ENCODE measurements at regions not wholly inside any gene's neighbourhood (a gene's known extent, or its start where the extent isn't known, plus 50 kb on each side); places are given as distances from the start of the nearest gene placed in this dataset.
A peak's percentile ranks its signal among the peaks of the same experiment; 100 is the strongest.

DNA sequence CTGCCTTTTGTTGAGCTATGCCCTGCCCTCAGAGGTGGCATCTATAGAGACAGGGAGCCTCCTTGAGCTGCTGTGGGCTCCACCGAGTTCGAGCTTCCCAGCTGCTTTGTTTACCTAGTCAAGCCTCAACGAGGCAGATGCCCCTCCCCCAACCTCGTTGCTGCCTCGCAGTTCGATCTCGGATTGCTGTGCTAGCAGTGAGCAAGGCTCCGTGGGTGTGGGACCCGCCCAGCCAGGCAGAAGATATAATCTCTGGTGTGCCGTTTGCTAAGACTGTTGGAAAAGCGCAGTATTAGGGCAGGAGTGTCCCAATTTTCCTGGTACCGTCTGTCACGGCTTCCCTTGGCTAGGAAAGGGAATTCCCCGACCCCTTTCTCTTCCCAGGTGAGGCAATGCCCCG, 88.4 kb upstream of the CDK6 start:
- peaks cover 0 to 20% (median 0%) of the 10 kb centered on the region in 3 donors for H3K27me3 ChIP-seq
- 67 to 85% (median 81%) methylated on average over 14 to 15 of the region's 15 CpGs for WGBS, 5 donors
- no peak for DNase-seq
- H3K36me3 ChIP-seq: no peaks in the 10 kb centered on the region
- peaks cover 0 to 2% (median 0%) of the 10 kb centered on the region in 4 donors for H3K9me3 ChIP-seq
- intact Hi-C loops (cut with DNase I; ENCODE audit: low total_unique reads): no loop called here
- no peak overlapping the region for H3K27ac ChIP-seq
- H3K4me3 ChIP-seq: no peak overlapping the region
- TF ChIP-seq, protein P1, sequence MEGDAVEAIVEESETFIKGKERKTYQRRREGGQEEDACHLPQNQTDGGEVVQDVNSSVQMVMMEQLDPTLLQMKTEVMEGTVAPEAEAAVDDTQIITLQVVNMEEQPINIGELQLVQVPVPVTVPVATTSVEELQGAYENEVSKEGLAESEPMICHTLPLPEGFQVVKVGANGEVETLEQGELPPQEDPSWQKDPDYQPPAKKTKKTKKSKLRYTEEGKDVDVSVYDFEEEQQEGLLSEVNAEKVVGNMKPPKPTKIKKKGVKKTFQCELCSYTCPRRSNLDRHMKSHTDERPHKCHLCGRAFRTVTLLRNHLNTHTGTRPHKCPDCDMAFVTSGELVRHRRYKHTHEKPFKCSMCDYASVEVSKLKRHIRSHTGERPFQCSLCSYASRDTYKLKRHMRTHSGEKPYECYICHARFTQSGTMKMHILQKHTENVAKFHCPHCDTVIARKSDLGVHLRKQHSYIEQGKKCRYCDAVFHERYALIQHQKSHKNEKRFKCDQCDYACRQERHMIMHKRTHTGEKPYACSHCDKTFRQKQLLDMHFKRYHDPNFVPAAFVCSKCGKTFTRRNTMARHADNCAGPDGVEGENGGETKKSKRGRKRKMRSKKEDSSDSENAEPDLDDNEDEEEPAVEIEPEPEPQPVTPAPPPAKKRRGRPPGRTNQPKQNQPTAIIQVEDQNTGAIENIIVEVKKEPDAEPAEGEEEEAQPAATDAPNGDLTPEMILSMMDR (IDR thresholded peaks at IDR 0.05): no peak
- TF ChIP-seq POLR2AphosphoS5 (IDR thresholded peaks at IDR 0.05): no peak
- no peak for TF ChIP-seq POLR2A (IDR thresholded peaks at IDR 0.05)
- TF ChIP-seq EP300 (IDR thresholded peaks at IDR 0.05): no peak
- peaks cover 0 to 6% (median 0%) of the 10 kb centered on the region in 4 donors for H3K4me1 ChIP-seq

- no peak overlapping the region for H3K27ac ChIP-seq
- TF ChIP-seq, protein P1 (IDR thresholded peaks at IDR 0.05): no peak
- intact Hi-C loops (cut with DNase I; ENCODE audit: low total_unique reads): no loop called here
- no peak for DNase-seq
- no peak overlapping the region for H3K4me3 ChIP-seq
- H3K9me3 ChIP-seq: no peaks in the 10 kb centered on the region
- no peaks in the 10 kb centered on the region for H3K36me3 ChIP-seq
- H3K4me1 ChIP-seq: peaks cover 0 to 8% (median 0%) of the 10 kb centered on the region in 4 donors
- no peaks in the 10 kb centered on the region for H3K27me3 ChIP-seq
Observed at GRCh38 chr7:92917230-92917629, 80.9 kb upstream of the CDK6 start.

DNA sequence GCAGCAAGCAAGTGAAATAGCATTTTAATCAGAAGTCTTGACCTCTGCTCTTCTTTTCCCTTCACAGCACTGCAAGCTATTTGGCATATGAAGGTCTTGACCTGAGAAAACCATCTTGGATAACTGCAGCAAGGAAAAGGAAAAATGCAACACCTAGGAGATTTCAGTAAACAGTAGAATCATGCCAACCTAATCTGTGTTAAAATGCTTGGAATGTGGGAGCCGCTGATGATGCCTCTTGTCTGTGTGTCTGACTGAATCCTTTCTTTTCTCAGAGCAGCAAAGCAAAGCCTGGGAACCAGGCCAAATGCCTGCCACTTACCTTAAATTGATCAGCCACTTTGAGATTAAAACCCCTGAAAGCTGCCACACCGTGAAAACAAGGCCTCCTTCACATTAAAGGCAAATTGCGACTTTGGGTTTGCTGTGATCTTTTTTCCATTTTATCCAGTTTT, 80.4 kb upstream of the CDK6 start:
- Histone ChIP-seq H3K27ac (no peak overlapping the region), H3K4me3 (no peak overlapping the region), H3K27me3 (no peaks in the 10 kb centered on the region), H3K9me3 (no peaks in the 10 kb centered on the region), H3K4me1 (peaks cover 0 to 8% (median 0%) of the 10 kb centered on the region in 4 donors), H3K36me3 (no peaks in the 10 kb centered on the region)
- TF ChIP-seq EP300 (IDR thresholded peaks at IDR 0.05): no peak
- TF ChIP-seq POLR2AphosphoS5 (IDR thresholded peaks at IDR 0.05): no peak
- TF ChIP-seq POLR2A (IDR thresholded peaks at IDR 0.05): no peak
- TF ChIP-seq, protein P1 (IDR thresholded peaks at IDR 0.05): no peak
- peak in 1 of 2 donors; percentile 73 for DNase-seq
- intact Hi-C loops (cut with DNase I; ENCODE audit: low total_unique reads): no loop called here
- 22 to 32% (median 25%) methylated on average over 3 of the region's 3 CpGs for WGBS, 5 donors

DNA sequence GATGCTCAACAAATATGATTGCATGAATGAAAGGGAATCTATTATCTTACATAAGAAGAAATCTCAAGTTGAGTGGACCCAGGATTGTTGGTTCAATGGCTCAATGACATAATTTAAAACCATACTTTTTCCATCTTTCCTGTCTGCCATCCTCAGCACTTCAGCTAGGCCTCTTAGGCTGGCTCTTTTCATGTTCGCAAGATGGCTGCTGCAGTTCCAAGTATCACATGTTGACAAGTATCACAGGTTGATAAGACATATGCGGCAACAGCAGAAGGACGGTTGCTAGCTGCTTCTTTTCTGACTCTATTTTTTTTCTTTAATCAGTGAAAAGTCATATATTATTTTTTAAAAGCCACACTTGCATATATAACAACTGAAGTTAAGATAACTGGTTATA, 79.0 kb upstream of the CDK6 start:
- H3K9me3 ChIP-seq: no peaks in the 10 kb centered on the region
- TF ChIP-seq POLR2A (IDR thresholded peaks at IDR 0.05) (no peak), EP300 (IDR thresholded peaks at IDR 0.05) (no peak), POLR2AphosphoS5 (IDR thresholded peaks at IDR 0.05) (no peak)
- TF ChIP-seq, protein P1 (IDR thresholded peaks at IDR 0.05): no peak
- DNase-seq: no peak
- peaks cover 0 to 8% (median 0%) of the 10 kb centered on the region in 4 donors for H3K4me1 ChIP-seq
- no peak overlapping the region for H3K27ac ChIP-seq
- no peaks in the 10 kb centered on the region for H3K27me3 ChIP-seq
- H3K4me3 ChIP-seq: no peak overlapping the region
- WGBS, 5 donors: 91 to 97% (median 94%) methylated on average over 3 of the region's 3 CpGs
- H3K36me3 ChIP-seq: no peaks in the 10 kb centered on the region
- intact Hi-C loops (cut with DNase I; ENCODE audit: low total_unique reads): no loop called here

Measured in stomach (tissue), 8 donors.